Heart left ventricle (tissue), 13 donors: ENCODE measurements at regions not wholly inside any gene's neighbourhood (a gene's known extent, or its start where the extent isn't known, plus 50 kb on each side); places are given as distances from the start of the nearest gene placed in this dataset.

ENCODE experiments used
- CTCF ChIP-seq, 12 donors: fragments of 200-600 bp; sonication (generic) in 4 of 12; IDR thresholded peaks; one replicate each; pipeline versions ENCODE4 v1.5.0 to v1.8.0; 2018 to 2022; ENCODE audit warnings: antibody characterized with exemption in 12 of 12, mild to moderate bottlenecking in 5 of 12
- POLR2A ChIP-seq, 2 donors: fragments of 450-650 bp; IDR thresholded peaks; one replicate each; pipeline ENCODE4 v1.6.1; 2017; ENCODE audit warnings: antibody characterized with exemption in 2 of 2, mild to moderate bottlenecking in 2 of 2, moderate library complexity in 2 of 2
- donor health status: ischemic (EF 13 %, LVEDD 7.1; RV severe dilation, severe dysfunction).
- donor health status: DM: no; HTN: yes; CAD: no.
- donor health status: DM: no; HTN: no; CAD: no.
- donor health status: ischemic (EF 25% LVEDD 6.9; RV normal size, moderate dysfunction).
- donor health status: ischemic (EF 25% LVEDD 5.7; RV mildly dilated, moderate dysfunction).
- donor health status: ischemic (EF 35%, LVEDD 5.7; RV mildly dilated, moderate dysfunction).
- donor health status: nonischemic (EF 11% LVEDD 7.7; RV severe dilation, severe dysfunction).
- donor health status: DM: yes; HTN: yes; CAD: no.
- donor health status: PGD.
- donor health status: ischemic (EF 29% LVEDD 5.4; RV normal size, mild dysfunction).
- donor health status: nonischemic (EF 23%, LVEDD 6.1; RV moderate dilation, normal function).

- TF ChIP-seq POLR2A (IDR thresholded peaks at IDR 0.05) = no peak
- no peak for TF ChIP-seq CTCF (IDR thresholded peaks at IDR 0.05)
Measured at GRCh38 chr6:28696167-28696566, 170.5 kb downstream of the GPX5 start.
